ENCODE measurements at regions not wholly inside any gene's neighbourhood (a gene's known extent, or its start where the extent isn't known, plus 50 kb on each side); places are given as distances from the start of the nearest gene placed in this dataset.

- Histone ChIP-seq H3K27me3 (peaks cover 4% of the 10 kb centered on the region; the same call in 1 of the 2 replicates), H3K4me3 (ENCODE audit: low read depth, low read length) (no peak overlapping the region), H3K4me1 (no peaks in the 10 kb centered on the region), H3K36me3 (no peaks in the 10 kb centered on the region), H3K9me3 (no peaks in the 10 kb centered on the region)
- no peak for DNase-seq
- TF ChIP-seq CTCF (IDR thresholded peaks at IDR 0.05; ENCODE audit: low read depth, low read length), result no peak
These were observed 434.5 kb upstream of the MANEA start for GRCh38 chr6:95142661-95143335.

GRCh38 chr6:95143408-95144180, 433.7 kb upstream of the MANEA start:
- no peaks in the 10 kb centered on the region for H3K9me3 ChIP-seq
- TF ChIP-seq CTCF (IDR thresholded peaks at IDR 0.05; ENCODE audit: low read depth, low read length), result no peak
- no peaks in the 10 kb centered on the region for H3K36me3 ChIP-seq
- no peak for DNase-seq
- peaks cover 4% of the 10 kb centered on the region; the same call in 1 of the 2 replicates for H3K27me3 ChIP-seq
- no peak overlapping the region for H3K4me3 ChIP-seq (ENCODE audit: low read depth, low read length)
- H3K4me1 ChIP-seq, result no peaks in the 10 kb centered on the region

GRCh38 chr6:95145457-95145856, 431.9 kb upstream of the MANEA start:
- no peaks in the 10 kb centered on the region for H3K36me3 ChIP-seq
- no peaks in the 10 kb centered on the region for H3K4me1 ChIP-seq
- DNase-seq, result no peak
- H3K9me3 ChIP-seq, result no peaks in the 10 kb centered on the region
- H3K27me3 ChIP-seq, result no peaks in the 10 kb centered on the region
- TF ChIP-seq CTCF (IDR thresholded peaks at IDR 0.05; ENCODE audit: low read depth, low read length), result no peak
- H3K4me3 ChIP-seq (ENCODE audit: low read depth, low read length), result no peak overlapping the region

GRCh38 chr6:95159557-95159956, 417.8 kb upstream of the MANEA start:
- H3K4me1 ChIP-seq, result no peaks in the 10 kb centered on the region
- H3K9me3 ChIP-seq, result no peaks in the 10 kb centered on the region
- no peaks in the 10 kb centered on the region for H3K36me3 ChIP-seq
- no peak for TF ChIP-seq CTCF (IDR thresholded peaks at IDR 0.05; ENCODE audit: low read depth, low read length)
- H3K27me3 ChIP-seq, result no peaks in the 10 kb centered on the region
- no peak overlapping the region for H3K4me3 ChIP-seq (ENCODE audit: low read depth, low read length)
- DNase-seq, result no peak

- Histone ChIP-seq H3K27me3 (no peaks in the 10 kb centered on the region), H3K4me1 (peaks cover 5% of the 10 kb centered on the region), H3K36me3 (no peaks in the 10 kb centered on the region), H3K4me3 (ENCODE audit: low read depth, low read length) (no peak overlapping the region), H3K9me3 (no peaks in the 10 kb centered on the region)
- no peak for TF ChIP-seq CTCF (IDR thresholded peaks at IDR 0.05; ENCODE audit: low read depth, low read length)
- DNase-seq, result no peak
These were observed 407.6 kb upstream of the MANEA start for GRCh38 chr6:95169775-95170174.

All from BE2C (cell line).